HG02885 (cell line): ENCODE measurements at regions not wholly inside any gene's neighbourhood (a gene's known extent, or its start where the extent isn't known, plus 50 kb on each side); places are given as distances from the start of the nearest gene placed in this dataset.

Experiments
- ATAC-seq: cut with Tn5 transposase; IDR thresholded peaks from one replicate; pipeline ENCODE4 v1.9.1; 2021; ENCODE audit warnings: mild to moderate bottlenecking; ENCODE audit not compliant: unreplicated experiment, poor library complexity

DNA sequence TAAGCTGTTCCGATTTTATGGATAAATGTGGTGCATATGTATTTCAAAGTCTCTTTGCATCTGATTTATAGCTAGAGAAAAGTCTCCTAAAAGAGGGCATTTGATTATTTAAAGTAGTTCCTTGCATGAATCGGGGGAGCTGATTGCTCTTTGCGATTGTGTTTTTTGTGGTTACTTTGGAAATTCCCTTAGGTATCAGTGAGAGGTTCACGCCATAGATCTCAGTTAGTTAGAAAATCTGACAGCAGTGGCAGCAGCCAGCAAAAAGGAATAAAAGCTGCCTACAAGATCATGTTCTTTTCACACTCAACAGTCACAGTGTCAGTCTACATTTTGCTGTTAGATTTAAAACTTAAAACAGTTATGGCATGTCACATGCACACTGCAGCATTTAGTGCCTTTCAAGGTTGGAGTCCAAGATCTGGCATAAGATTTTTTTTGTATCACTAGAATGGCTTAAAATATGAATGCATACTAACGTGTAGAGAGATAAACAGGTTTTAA lies 436.5 kb upstream of the PCDH20 start:
- ATAC-seq = no peak

DNA sequence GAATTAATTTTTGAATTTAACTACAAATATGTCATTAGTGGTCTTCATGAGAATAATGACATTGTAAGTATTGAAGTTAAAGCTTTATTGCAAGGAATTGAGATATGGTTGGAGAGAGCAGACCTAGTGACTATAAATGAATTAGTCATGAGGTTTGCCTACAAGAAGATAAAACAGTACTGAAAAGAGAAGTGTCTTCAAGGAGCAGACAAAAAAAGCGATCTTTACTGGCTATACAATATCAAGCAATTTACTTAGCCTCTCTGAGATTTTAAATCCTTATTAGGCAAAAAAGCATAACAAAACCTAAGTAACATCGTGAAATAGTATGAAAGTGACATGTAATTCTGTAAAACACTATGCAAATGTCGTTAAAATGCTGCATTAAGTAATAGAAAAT lies 435.1 kb upstream of the PCDH20 start:
- ATAC-seq = no peak

DNA sequence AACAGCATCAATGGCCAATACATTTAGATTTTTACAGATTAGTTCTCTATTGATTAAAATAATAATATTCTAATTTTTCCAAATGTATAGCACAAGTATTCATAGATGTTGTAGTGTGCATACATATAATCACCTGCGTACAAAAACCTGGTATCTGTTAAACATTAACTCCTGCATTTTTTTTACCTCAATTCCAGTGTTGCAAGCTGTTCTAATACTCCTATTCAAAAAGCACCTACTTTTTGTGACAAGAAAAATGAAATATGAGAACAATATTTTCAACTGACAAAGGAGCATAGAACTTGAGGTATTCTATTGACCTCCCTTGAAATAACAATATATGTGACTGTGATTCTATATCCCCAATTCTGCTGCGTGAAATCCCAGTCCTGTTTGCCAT lies 422.9 kb upstream of the PCDH20 start:
- no peak for ATAC-seq

DNA sequence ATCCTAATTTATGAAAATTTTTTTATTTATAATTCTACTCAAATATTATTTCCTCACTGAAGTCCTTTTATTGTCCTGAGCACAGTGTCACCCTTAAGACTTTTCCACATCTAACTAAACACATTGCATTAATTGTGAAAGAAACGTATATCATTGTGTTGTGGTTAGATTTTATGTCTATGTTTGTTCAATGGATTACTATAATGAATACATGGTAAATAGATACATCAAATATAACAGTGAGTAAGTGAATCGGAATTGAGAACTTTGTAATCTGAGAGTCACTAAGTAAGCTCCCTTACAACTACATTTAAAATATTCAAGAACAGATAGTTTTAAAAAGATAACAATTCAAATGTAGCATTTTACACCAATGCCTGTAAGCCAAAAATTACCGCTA lies 417.6 kb upstream of the PCDH20 start:
- no peak for ATAC-seq

DNA sequence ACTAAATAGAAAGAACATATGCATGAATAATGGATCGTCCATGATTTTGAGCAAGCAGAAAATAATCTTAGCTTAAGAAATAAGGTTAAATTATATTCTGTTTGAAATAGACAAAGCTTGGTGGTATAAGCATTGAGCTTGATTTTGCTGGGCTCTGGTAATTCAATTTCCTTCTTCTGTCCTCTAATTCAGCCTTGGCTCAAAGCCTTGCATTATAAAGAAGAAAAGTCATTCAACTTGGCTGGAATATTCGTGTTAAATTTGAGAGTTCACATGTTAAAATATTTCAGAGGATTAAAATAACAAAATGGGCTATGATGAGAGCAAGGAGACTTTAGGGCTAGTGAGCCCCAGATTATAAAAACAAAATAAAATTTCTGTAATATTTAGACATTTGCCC lies 415.4 kb upstream of the PCDH20 start:
- no peak for ATAC-seq

DNA sequence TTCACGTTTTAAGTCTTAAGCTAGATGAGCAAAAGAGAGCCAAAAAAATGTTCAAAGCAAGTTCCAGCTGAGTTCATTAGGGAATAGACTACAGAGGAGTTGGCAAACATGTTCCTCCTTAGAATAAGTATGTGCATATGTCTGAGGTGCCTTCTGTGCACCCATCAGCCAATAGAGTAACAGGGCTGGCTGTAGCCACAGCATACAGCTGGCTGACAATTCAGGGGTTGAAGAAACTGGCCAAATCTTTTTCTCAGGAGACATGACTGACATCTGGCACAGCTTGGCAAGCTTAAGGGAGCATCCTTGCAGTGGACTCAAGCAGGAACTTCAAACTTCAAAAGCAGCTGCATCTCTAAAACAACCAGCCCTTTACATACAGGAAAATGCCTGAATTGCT lies 414.8 kb upstream of the PCDH20 start:
- no peak for ATAC-seq

DNA sequence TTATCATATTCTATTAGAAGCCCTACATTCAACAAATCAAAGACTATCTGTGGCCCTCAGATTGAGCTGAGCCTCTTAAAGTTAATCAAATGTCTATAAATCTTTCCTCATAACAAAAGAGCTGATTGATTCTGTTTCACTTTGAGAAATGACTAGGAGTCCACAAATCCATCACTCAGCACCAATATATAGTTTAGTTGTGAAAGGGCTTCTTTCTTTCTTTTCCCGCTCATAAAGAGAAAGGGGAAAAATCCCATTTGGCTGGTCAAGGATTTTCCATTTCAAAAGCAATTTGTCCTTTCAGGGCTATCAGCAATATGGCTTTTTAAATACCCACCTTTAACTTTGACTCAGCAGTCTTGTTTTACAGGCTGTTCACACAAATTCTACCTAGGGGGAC lies 408.5 kb upstream of the PCDH20 start:
- no peak for ATAC-seq

DNA sequence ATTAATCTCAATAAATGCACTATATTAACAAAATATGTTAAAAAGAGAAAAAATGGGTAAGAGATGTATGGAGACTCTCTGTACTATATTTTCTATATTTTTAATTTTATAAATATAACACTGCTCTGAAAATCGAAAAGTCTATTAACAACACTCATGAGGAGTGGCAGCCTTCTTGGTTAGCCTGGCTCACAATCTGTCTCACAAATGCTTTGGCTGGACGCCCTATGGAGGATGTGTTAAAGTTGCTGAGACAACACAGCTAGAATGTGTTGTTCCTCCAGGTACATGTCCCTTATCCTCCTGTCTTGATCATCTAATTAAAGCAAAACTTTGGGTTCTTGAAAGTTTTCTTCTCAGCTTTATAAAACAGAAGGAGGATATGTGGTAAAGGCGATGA lies 396.6 kb upstream of the PCDH20 start:
- no peak for ATAC-seq

DNA sequence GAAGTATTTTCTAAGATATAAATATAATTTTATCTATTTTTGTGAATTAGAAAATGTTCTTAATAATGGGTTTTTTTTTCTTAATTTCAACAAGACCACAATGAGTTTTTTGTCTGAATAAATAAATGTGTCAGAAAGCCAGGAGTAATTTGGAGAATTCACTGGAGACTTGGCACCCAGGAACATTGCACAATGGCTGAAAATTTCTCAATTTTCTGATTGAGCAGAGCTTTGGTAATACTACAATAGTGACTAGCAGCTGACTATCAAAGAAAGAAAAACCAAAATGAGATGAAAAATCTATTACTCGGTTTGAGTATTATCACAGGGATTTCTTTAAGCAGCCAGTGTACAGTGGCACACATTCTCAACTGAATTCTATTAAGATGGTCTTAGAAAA lies 394.4 kb upstream of the PCDH20 start:
- ATAC-seq = no peak

DNA sequence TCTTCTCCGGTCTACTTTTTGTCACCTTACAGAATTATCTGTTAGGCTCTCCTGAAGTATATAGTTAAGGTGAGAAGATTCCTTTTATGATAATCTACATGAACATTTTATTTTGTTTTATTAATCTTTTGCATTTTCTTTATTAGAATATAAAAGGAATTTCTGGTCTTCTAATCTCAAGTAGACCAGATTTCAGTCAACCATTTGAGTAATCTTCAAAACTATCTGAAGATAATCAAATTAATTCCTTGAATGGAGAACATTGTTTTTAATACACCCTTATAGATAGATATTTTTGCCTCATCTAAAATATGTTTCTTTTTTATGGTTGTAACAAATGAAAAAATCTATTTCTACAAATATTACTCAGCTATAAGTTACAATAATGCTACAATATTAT lies 381.7 kb upstream of the PCDH20 start:
- ATAC-seq = no peak

DNA sequence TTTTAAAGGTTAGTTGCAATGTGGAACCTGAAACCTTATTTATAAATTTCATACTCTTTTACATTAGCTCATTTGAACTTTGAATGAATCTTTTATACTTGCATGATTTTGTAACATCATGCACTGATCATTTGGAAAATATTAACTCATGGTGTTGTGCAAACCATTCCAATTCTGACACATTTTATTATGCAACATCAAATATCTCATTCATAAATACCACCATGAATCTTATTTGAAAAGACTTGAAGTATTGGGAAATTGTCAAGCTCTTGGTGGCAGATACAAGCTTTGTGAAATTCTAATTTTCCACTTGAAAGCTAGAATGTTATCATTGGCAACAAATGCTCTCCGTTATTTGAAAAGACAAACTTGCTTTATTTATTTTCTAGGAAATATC lies 379.9 kb upstream of the PCDH20 start:
- no peak for ATAC-seq

DNA sequence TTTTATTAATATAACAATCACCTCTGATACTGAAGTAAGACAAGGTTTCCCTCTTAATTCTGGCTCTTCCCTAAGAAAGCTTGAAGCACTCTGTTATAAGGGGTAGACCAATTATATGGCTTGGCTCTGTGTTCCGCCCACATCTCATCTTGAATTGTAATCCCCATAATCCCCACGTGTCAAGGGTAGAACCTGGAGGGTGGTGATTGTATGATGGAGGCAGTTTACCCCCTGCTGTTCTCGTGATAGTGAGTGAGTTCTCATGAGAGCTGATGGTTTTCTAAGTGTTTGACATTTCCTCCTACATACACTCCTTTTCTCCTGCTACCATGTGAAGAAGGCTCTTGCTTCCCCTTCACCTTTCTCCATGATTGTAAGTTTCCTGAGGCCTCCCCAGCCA lies 363.8 kb upstream of the PCDH20 start:
- no peak for ATAC-seq

DNA sequence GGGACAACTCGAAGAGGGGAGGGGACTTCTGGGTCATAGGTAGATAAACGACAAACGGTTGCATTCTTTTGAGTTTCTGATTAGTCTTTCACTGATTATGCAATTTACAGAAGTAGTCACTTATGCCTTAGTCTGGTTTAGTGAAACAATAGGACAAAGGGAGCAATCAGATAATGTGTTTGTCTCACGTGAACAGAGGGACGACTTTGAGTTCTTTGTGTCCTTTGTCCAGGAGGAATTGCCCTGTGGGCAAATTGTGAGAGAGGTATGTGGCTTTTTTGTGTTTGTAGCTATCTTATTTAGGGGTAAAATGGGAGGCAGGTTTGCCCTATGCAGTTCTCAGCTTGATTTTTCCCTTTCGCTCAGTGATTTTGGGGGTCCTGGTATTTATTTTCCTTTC lies 362.9 kb upstream of the PCDH20 start:
- ATAC-seq = no peak

DNA sequence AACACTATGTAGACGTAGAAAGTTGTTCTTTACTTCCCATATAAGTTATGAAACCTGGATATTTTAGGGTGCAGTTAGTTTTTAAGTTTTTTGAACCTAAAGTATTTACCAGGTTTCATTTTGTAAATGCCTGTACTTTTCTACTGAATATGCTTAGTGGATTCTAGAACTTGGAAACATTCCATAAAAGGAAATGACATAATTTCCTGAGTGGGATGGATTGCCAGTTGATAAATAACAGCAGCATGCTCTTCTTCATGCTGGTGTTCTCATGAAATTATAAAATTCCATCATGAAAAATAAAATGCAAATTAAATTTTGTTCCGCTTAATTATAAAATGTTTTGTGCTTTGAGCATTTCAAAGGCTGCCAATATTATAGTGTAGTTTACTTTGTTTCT lies 362.2 kb upstream of the PCDH20 start:
- ATAC-seq = no peak

DNA sequence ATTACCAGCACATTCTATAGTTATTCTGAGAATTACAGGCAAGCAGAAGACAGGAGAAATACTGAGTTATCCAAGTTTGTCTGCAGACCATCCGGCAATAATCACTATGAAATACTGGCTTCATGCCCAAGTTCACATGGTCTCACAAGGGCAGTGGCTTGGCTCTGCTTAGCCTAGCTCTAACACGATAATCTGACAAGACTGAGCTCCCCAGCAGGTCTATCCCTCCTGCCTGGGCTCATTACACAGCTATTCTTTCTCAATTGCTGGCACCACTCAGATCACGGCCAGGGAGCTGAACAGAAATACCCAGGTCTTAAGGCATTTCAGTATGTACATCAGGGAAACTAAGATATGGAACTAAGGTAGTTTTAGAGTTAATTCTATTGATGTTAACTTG lies 361.6 kb upstream of the PCDH20 start:
- no peak for ATAC-seq

DNA sequence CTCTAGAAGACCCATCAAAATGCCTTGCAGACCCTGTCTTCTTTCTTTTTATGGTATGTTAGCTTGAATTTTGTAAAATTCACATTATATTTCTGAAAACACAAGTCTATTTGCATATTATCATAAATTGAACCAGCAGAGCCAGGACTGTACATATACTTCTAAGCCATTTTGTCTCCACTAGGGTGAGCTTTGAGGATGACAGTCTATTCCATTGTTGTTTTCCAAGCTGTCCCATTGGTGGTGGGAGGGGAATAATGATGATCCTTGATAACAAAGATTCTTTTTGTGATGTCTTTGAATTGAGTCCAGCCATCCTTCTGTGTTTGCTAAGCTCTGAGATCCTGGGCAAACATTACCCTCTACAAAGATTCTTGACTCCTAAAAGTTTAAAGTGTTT lies 359.3 kb upstream of the PCDH20 start:
- ATAC-seq = no peak

DNA sequence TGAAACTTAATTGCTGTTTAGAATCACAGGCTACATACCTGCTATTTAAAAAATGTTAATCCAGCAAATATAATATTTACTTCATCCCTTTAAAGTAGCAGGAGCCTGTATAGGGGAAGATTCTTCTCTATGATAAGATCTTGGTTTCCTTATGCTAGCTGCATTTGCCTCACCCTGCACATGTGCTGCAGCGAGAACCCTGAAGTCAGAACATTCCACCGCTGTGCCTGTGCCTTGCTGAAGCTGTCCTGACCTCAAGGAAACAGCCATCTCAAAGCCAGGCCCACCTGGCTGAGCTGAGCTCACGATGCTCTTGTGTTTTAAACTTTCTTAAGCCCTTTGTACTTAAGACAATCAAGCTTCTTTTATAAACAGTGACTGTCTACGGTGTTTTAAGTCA lies 355.0 kb upstream of the PCDH20 start:
- ATAC-seq = no peak

DNA sequence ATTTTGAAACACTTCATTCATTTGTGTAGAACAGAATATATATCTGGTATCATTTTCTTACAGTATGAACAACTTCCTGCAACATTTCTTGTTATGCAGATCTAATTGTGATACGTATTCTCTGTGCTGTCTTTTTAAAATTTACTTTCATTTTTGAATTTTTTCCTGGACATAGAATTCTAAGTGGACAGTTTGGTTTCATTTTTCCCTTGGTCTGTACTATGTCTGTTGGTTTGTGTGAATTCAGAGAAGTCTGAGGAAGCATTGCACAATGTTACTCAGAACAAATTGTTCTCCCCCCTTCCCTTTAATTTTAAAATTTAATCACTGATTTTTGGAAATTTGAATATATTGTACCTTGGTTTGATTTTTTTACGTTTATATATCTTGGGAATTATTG lies 352.5 kb upstream of the PCDH20 start:
- ATAC-seq = no peak

DNA sequence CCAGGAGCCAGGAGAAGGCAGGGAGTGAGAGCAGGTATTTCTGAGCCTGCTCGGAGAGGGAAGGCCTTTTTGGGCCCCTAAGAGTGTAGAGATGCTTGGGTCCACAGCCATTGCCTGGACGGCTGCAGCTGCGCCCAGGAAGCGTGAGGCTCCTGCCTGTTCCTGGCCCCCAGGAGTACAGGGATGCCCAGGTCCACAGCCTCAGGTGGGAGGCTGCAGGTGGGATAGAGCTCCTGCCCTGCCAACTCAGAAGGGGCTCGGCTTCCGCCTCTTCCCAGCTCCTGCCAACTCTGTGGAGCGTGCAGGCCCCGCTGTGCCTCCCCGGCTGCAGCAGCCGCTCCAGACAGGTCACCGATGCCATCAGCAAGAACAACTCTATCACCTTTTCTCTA lies 351.0 kb upstream of the PCDH20 start:
- ATAC-seq = no peak

DNA sequence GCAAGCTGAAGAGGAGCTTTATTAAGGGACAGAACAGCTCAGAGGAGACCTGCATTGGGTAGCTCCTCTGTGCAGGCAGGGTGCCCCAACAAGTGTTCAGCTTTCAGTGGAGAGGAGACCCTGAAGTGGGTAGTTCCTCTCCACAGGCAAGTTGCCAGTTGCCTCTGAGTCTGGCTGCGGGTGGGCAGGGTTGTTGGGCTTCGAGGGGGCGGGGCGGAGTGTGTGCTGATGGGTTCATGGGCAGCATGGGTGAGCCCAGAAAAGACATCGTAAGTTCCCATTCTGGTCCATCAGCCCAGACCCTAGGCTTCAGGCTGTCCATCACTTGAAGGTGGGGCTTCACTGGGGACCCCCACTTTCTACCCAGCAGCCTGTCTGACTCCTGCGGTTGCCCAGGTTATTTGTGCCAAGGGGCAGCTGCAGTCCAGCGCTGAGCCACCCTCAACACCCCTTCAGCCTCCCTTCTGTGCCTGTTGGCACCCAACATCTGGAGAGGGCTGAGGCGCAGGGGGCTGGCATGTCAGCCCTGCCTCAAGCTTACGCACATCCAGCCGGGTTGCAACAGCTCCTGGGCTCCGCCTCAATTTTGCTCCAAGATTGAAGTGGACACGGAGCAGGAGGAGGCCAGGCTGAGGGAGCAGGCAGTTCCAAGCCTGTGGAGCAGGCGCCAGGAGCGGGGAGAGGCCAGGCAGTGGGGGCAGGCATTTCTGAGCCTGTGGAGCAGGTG lies 350.5 kb upstream of the PCDH20 start:
- ATAC-seq = no peak

DNA sequence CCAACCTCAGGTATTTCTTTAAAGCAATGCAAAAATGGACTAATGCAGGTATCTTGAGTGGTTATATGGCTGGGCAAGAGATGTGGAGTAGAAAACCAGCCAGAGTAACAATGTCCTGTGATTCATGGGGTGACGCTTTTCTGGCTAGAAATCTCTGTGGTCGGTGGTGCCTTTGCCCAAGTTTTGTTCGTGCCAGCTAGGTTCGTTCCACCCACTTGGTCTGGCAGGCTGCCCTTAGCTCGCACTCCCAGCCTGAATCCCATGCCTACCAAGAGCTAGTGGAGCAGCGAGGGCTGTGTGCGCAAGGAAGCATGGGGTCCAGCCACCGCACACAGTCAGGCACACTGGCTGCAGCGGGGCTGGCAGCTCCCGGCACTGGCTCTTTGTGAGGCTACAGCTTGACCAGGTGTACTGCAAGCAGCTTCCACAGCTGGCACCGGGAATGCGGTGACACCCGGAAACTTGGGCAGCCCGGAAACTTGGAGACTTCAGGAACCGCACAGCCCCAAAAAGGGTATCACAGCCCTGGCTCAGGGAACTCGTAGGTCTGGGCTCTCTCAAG lies 349.6 kb upstream of the PCDH20 start:
- ATAC-seq = no peak

DNA sequence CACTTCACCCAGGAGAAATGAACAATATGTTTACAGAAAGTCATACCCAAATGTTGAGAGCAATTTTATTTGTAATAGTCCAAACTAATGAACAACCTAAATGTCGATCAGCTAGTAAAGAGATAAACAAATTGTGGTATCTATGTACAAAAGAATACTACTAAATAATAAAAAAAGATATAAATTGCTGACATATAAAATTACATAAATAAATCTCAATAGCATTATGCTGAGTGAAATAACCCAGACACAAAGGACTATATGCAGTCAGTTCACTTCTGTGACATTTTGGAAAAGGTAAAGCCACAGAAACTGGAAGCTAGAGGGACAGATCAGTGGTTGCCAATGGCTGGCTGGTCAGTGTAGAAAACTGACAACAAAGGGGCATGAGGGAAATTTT lies 346.0 kb upstream of the PCDH20 start:
- ATAC-seq = no peak
